ENCODE measurements at regions not wholly inside any gene's neighbourhood (a gene's known extent, or its start where the extent isn't known, plus 50 kb on each side); places are given as distances from the start of the nearest gene placed in this dataset.

DNA sequence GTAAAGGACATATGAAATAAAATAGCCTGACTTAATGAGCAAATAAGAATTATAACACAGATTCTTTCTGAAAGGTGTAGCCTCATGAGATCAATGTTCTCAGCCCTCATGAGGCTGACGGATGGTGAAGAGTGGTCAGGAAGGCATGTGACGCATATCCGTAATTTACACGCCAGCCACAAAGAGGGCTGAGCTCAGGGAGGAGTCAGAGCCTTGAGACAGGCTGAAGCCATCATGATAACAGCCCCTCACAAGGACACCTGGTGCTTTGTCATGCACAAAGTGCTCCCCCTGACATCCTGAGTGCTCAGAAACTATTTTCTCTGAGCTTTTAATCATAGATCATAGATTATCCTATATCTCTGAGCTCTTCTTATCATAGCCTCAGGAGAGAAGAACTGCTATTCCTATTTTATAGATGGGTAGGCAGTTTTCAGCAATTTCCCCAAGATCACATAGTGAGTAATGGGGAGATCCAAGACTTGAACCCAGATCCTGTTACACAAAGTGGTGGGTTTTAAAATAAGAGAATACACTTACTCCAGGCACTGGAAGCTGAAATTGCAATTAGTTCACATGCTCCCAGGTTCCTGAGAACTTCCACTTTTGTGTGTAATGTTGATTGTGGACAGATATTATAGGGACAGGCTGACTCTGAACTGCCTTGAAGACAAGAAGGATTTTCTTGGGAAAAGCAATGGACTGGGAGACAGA, 267.1 kb downstream of the RPLP1 start:
- DNase-seq, result no peak

DNA sequence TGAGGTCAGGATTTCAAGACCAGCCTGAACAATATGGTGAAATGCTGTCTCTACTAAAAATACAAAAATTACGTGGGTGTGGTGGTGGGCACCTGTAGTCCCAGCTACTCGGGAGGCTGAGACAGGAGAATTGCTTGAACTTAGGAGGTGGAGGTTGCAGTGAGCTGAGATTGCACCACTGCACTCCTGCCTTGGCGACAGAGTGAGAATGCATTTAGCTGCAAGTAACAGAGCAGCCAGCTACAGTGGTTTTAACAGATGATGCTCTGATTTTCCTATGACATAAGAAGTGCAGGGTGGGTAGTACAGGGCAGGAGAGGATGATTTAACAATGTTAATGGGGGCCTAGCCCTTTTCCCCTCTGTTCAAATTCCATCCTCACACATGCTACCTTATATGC, 267.9 kb downstream of the RPLP1 start:
- no peak for DNase-seq

DNA sequence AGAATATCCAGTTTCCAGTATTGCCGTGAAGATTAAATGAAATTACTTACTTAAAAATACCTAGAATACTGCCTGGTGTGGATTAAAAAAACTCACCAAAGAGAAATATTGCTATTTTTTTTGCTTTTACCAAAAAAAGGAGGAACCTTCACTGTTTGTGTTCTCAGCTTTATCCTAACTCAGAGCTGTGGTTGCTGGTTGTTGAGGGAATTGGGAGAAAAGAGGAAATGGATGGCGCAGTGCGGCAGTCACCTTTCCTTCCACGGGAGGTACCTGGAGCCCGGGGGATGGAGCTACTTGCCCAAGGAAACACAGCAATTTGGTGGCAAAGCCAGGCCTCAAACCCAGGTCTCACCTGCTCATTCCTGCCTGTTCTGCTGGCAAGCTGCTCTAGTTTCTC, 270.3 kb downstream of the RPLP1 start:
- no peak for DNase-seq

DNA sequence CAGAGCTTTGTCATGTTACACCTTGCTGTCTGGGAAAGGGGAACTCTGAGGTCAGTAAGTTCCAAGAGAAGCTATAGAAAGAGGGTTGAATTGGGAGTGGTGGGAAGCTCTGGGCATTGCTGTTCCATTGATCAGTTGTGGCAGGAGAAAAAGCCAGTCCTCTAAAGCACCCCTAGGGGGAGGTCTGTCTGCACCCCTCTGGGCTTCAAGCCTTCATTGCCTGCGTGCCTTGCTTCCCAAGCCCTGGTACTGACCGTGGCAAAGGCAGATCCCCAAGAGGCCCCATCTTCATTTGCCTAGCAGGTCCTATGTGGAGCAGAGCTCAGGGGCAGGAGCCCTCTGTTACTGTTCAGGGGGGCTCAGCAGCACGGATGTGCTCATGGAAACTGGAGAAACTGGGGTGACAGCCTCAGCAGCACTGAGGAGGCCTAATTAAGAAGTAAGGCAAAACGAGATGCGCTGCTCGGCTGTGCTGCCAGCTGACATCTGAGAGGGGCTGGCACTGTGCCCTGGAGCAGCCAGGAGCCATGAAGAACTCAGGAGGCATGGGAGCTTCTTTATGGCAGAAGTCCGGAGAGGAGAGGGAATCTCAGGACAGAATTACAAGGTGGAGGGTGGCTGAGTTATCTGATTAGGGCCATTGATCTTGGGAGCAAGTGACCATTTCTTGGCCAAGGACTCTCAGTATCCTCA, 270.9 kb downstream of the RPLP1 start:
- no peak for DNase-seq

DNA sequence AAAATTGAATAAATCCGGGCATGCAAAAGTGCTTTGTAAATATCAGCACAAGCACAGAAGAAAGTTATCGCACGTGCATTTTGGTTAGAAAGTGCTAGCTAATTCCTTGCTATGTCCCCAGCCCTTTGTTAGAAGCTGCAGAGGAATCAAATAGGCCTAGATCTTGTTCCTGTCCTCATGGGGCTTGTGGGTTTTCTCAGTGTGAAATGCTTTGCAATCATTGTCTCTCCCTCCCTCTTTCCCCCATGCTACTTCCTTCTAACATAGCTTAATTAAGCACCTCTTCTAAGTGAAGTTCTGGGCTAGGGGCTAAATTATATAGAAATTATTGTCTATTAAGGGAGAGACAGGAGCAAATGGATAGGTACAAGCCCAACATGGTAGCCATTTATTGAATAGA, 271.7 kb downstream of the RPLP1 start:
- no peak for DNase-seq

DNA sequence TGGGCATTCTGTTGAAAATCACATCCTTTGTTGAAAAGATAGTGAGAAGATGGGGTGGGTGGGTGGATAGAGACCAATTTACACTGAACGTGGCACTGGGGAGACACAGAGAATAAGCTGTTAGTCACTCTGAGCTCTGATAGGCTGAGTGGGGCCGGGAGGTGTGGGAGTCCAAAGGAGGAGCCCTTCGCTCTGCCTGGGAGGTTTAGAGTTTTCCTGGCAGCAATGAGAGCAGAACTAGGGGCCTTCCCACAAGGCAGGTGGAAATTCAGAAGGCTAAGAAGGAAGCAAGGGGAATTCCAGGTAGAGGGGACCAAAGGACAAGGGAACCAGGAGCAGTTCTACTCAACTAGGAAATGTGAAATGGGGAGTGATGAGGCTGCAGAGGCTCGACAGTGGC, 272.7 kb downstream of the RPLP1 start:
- no peak for DNase-seq

DNA sequence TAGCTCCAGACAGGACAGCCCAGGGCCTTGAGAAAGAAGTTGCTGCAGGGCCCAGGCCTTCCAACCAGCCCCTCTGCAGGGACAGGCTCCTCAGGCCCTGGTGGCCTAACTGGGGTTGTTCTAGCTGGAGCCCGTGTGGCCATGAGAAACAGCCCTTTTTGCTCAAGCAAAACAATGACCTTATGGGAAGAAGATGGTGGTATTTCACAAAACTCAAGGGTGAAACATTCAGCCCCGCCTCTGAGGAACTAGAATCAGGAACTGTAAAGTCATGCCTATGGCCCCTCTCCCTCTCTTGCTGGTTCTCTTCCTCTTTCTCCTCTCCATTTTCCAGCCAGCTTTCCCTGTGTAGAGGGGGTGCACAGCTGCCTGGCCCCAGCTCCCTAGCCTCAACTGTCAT, 273.3 kb downstream of the RPLP1 start:
- no peak for DNase-seq

DNA sequence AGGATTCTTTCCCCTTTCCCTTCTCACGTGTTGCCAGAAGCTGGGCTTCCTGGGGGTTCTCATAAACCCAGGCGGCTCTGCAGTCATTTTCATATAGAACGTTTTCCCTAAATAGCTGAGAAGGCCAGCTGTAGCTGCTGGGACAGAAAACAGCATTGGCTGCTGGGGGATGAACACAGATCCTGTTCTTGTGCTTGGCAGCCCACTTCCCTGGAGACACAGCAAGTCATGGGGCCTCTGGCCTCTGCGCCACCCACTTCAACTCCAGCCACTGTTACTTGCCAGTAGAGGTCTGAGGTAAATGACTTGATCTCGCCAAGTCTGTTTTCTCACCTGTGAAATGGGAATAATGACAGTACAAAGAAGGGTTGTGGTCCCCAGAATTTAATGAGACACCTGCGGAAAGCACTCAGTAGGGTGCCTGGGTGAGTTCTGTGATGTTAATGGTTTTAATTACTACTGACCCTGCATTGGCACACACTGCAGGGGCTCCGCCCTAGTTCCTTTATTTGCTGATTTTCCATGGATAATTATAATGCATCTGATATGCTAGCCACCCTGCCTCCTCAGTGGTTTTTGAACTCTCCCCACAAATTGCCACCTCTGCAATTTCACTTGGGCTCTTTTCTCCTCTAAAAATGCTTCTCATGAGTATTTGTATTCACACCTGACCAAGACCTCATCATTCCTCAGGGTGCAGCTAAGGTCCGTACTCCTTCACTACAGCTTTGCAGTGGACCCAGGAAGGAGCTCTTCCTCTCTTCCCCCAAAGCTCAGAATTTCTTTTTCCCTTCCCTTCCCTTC, 274.7 kb downstream of the RPLP1 start:
- DNase-seq, result no peak

DNA sequence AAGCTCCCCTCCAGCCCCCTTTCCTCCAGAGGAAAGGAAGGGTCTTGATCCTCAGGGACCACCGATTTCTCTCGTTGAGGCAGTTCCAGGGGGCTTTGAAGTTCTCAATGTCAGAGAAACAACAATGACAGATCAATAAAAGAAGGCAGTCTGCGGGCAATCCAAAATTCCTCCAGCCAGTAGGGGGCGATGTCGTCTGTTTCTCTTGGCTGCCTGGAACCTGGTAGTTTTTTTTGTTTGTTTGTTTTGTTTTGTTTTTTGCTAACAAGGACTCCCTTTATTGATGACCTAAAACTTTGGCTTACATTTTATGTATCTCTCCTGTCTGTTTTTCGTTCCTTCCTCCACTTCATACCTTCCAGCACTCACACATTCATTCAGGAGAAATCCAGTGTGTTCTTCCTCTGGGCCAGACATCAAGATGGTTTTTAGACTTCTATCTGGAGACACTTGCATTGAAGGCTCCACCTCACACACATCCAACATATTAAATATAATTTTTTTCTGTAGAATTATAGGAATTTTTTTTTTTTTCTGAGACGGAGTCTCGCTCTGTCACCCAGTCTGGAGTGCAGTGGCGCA, 276.6 kb downstream of the RPLP1 start:
- no peak for DNase-seq

DNA sequence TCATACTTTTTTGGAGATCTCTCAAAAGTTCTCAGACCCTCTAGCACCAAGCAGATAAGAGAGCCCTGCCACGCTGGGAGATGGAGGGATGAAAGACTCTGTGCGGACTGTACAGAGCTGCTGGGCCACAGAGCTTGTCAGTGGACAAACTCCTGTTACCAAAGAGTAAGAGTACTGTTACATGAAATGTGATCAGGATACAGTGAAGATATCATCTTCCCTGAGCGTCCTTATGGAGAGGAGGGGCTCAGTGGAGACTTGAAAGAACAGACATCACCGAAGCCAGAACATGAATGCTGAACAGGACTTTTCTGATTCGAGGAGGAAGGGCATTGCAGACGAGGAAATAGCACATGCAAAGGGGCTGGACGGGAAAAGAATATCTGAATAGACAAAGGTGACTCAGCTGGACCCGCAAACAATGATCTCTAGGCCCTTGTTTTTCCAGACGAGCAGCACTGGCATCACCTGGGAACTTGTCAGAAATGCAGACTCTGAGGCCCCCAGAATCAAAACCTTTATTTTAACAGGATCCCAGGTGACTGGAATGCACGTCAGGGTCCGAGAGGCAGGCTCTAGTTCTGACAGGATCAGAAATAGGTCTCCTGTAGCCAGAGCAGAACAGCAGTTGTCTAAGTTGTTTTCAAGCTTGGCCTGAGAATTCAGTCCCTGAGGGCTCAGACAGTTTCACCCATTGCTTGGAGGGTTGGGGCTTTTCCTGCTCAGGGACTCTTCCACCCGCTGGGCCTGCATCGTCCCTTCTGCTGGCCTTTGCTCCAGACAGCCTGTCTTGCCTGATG, 277.9 kb downstream of the RPLP1 start:
- DNase-seq, result no peak

DNA sequence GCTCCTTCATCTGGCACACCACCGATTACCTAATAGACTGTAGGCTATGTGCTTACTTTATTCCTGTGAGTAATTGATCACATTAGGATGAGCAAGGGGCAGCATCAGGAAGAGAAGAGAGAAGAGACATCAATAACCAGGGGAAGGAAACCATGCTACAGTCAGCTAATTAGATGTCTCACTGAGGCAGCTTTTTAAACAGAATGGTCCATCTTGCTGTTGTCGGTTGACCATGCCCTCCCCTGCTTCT, 278.4 kb downstream of the RPLP1 start:
- no peak for DNase-seq

DNA sequence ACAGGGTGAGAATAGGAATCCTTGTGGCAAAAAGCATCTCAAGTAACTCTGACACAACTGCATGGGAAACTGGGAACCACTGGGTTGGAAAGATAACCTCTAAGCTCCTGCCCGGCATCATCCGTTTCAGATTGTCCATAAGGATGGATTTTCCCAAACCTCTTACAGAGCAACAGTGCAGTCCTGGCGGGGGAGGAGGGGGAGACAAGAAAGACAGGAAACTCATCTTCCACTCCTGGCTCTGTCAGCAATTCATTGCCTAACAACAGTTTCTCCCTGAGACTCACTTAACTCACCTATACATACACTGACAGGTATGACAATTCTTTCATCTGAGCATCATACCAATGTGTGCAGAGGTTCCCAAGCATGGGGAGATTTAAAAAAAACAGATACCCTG, 279.0 kb downstream of the RPLP1 start:
- DNase-seq, result no peak

DNA sequence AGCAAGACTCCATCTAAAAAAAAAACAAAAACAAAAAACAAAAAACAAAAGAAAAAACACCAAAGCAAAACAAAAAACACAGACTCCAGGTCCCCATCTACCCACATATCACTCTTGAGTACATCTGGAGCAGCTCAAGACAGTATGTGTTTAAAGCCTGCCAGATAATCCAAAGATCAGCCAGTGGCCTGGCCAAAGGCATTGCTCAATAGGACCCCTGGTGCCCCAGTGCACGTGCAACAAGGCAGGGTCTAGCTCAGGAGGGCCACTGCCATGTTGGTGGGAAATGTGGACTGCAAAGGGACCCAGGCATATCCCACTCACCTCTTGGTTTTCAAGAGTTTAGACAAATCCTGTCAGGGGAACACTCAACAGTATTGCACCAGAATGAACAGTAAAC, 279.5 kb downstream of the RPLP1 start:
- DNase-seq, result no peak

DNA sequence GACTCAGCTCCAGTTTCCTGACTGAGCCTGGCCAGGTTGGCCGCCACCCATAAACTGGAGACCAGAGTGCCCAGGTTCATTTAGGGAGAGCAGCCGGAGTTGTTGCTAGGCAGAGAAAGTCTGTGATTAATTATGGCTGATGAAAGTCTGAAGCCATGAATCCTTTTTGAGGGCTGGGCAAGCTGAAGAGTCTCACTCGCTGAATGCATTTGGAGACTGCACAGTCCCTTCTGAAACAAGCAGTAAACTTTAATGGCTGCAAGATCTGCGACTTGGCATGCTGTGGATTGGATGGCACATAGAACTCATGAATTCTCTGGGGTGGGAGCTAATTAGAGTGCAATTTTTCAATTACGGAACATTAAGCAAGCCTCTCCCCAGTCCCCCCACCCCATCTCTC, 282.1 kb downstream of the RPLP1 start:
- DNase-seq, result no peak

DNA sequence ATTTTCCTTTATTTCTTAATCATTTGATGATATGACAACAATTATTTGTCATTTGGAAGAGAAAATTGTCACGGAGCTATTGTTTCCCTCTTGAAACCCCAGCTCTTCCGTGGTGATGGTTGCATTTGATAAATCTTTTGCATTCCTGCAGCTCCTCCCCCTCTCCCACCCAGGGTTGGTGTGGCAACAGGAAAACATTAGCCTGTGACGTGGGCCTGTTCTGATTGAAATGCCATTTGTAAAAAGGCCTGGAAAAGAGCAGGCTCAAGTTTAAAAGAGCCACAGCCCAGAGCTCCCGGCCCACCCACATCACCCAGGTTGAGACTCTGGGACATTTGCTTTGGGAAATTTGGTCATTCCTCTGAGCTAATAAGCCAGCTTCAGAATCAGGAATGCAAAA, 282.5 kb downstream of the RPLP1 start:
- DNase-seq, result no peak

DNA sequence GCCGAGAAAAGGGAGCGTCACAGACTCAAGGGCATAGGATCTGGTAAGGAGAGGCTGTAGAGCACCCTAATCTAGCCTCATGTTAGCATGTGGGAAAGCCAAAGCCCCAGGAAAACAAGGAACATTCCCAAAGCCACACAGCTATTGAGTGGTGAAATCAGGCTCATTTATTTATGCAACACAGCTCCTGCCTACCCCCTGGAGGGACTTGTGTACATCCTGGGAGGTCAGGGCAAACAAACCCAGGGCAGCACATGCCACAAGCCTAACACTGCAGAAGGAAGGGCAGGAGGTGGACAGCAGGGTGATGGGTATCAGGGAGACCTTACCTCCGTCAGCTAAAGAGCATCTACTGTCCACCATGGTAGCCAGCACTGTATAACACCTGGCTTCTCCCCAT, 283.5 kb downstream of the RPLP1 start:
- DNase-seq, result no peak

DNA sequence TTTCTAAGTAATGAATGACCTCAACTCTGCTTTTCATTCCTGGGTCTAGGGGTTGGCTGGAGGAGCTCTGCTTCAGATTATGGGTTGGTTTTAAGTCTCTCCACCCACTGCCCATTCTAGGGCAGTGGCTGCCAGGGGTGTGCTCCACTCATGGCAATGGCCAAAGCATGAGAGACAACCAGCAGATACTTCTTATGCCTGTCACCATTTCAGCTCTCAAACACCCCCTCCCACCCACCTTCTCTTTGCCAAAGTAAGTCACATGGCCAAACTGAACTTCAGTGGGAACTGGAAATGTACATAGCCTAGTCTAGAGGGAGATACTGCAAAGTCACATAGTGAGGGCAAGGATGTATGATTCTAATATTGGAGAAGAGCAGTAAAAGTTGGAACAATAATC, 285.3 kb downstream of the RPLP1 start:
- DNase-seq, result no peak

DNA sequence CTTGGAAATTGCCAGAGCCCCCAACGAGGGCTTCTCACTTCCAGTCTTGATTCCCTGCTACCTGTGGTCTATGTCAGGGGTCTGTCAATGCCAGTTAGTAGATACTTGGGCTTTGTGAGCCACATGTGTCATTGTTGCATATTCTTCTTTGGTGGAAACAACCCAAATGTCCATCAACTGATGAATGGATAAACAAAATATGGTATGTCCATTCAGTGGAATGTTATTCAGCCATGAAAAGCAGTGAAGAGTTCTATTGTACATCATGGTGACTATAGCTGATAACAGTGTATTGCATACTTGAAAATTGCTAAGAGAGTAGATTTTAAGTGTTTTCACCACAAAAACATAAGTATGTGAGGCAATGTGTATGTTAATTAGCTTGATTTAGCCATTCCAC, 288.1 kb downstream of the RPLP1 start:
- no peak for DNase-seq

DNA sequence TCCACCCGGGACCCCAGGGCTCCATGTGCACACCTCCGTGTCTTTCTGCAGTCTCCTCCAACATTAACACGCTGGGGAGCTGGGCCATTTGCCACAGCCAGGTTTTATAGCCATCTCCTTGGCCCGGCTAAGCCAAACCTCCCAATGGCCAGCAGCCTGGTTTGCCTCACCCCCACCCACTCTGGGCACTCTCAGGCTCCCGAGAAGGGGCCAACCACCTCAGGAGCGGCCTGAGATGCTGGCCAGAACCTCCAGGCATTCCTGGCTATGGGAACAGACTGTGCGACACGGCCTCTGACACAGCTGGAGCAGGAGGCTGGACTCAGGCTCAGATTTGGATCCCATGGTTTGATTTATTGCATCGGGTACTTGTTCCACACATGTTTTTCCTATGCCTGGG, 289.7 kb downstream of the RPLP1 start:
- no peak for DNase-seq

DNA sequence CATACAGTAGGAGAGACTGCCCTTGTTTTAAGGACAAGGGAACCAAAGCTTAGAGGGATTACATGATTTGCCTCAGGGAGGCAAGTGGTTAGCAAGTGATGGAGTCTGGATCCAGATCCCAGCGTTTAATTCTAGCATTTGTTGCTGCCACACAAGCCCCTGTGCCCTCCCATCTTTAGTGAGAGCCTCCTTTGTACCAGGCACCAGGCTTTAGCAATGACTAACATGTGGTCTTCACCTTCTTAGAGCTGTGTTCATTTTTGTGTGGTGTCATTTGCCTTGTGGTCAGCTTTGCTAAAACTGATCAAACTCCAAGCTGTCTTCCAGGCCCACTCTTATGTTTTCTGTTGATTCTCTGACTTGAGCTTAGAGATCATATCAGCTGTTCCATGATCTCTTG, 290.5 kb downstream of the RPLP1 start:
- DNase-seq, result no peak

DNA sequence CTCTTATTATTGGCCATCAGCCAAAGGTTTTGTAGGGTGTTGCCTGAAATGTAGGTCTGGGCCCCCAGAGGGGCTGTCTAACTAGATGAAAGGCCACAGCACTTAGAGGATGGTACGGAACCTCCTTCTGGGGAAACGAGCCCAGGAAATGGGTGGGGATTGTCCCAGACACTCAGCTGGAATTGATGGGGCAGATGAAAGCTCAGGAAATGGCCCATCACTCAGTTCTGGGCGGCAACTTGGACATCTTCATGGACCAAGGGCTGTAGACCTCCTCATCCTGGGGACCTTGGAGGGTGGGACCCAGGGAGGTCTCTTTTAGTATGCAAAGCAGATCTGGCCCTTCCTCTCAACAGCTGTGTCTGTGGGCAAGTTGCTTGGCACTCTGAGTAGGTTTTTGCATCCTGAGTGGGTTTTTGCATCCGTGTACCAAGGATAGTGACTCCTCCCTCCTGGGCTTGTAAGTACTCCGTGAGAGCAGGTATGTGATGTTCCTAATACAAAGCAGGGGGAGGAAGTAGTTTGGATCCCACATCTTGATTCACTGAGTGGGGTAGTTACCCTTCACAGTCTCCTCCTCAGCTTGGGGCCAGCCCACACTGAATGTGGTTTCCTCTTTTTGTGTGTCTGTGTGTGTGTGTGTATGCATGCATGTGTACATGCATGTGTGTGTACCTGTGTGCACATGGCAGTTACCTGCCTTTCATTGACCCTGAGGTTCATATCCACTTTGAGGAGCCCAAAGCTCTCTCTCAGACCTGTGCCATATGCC, 292.0 kb downstream of the RPLP1 start:
- no peak for DNase-seq

DNA sequence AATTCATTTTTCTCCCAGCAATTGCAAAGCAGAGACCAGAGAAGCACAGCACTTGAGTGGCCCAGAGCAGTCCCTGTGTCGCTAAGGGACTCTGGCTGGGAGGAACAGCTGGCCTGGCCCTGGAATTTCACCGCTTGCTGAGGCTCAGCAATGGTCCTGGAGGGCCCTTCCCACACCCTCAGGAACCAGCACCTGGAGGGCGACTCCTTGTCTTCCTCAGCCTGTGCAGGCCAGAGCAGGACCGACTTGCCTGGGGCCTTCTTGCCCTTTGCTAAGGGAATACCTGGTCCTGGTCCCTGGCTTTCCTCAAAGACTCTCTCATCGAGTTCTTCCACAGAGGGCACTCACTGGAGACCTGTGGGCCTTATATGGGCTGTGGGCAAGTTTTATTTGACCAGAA, 294.6 kb downstream of the RPLP1 start:
- DNase-seq, result no peak

Measured in NCI-H1930 (cell line).